ENCODE measurements at regions not wholly inside any gene's neighbourhood (a gene's known extent, or its start where the extent isn't known, plus 50 kb on each side); places are given as distances from the start of the nearest gene placed in this dataset.
"Not testable (repeated sequence)": the region's sequence is repeated elsewhere in the genome, so short reads cannot be mapped to it uniquely, and the experiment has no call there.

DNA sequence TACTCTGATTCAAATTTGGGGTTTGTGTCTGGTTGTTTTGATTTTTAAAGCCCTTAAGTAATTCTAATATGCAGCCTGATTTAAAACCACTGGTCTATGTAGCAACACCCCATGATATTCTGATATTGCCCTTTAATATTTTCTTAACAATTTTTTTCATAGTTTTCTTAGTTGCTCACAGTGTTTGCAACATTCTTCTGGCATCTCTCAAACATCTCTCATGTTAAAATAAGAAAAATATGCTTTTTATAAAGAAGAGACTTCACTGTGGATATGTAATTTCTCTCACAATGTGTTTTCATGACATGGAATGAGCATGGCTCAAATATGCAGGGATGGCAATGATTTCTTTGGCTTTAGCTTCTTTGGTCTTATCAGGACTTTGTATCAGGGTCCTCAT is 183.7 kb downstream of the TAF11L14 start:
- no peak for DNase-seq (ENCODE audit: extremely low read depth in 1 of 2, low read depth in 1 of 2)

DNA sequence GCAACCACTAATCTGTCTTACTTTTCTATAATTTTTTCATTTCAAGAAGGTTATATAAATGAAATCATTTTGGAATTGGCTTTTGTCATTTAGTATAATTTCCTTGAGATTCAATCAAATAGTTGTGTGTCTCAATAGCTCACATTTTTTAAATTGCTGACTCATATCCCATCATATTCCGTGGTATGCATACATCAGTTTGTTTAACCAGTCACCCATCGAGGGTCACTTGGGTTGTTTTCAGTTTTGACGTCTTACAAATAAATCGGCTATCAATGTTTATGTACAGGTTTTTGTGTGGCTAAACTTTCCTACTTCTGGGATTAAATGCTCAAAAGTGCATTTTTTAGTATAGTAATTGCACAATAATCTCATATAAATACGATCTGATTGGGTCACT is 185.5 kb downstream of the TAF11L14 start:
- DNase-seq (ENCODE audit: extremely low read depth in 1 of 2, low read depth in 1 of 2) = no peak

DNA sequence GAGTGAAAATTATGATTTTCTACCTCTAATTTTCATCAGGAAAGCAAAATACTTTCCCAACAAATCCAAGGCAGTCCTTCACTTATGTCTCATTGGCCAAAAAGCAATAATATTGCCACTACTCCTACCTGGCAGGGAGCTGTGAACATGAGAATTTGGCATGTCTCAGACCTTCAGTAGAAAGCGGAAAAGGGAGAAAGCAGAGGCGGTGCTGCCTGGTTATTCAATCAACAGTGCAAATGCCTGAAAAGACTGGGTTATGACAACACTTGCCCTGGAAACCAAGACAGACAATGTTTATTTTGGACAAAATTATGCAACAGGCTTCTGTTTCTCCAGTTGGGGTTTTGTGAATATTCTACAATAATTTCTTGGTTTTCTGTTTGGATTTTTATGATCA is 194.4 kb downstream of the TAF11L14 start:
- DNase-seq (ENCODE audit: extremely low read depth in 1 of 2, low read depth in 1 of 2) = no peak

DNA sequence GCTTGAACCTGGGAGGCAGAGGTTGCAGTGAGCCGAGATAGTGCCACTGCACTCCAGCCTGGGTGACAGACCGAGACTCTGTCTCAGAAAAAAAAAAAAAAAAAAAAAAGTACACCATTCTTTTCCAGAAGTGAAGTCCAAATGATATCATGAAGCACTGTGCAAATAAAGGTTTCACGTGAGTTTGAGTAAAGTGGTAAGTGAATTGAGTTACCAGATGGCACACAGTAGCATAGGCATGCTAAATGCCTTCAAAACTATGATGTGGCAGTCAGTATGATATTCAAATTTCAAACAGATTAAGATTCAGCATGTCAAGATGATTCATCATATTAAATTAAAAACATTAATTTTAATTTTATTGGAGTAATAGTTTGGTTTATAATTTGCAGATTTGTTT is 195.2 kb downstream of the TAF11L14 start:
- no peak for DNase-seq (ENCODE audit: extremely low read depth in 1 of 2, low read depth in 1 of 2)

DNA sequence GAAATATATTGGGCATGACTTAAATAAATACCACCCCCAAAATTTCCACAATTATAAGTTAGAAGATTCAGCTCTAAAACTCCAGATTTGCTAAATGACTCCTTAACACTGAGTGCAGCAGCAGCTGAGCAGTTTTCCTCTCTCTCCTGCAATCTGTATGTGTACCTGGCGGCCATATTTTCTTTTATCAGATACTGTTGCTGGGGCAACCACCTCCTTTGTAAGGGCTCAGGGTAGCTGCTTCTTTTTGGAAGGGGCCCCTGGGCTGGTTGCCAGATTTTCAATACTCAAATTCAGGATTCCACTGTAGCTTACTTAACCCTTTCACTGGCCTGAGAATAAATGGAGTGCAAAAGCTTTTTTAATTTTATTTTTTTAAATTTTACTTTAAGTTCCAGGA is 197.0 kb downstream of the TAF11L14 start:
- no peak for DNase-seq (ENCODE audit: extremely low read depth in 1 of 2, low read depth in 1 of 2)

DNA sequence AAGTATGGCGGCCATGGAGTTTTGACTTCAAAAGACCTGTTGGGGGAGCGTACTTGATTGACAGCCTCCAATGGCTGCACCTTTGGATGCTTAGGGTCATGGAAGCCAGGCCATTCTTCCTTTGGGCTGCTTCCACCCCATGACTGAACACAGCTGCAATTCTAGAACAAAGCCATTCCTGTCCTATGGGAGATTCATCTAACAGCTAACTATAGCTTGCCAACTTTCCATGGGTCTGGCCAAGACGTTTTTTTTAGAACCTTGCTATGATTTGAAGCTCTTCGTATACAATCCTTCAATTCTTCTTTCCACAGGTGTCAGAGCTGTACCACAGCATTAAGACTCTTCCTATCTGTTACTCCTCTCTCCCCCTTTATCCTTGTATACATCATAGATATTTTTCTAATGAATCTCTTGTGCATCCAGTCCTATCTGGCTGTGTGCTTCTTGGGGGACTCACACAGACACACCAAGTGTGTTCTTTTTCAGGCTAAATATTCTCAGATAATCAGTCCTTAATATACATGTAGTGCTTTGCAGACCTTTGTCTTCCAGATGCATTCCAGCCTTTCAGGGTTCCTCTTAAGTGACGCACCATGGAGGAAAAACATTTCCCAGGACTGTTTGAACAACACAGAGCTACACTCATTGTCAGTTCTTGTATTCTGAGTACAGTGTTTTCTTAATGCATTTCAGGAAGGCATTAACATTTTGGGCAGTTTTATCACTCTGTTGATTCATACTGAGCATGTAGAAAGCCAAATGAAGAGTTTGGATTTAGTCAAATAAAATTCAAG is 198.9 kb downstream of the TAF11L14 start:
- DNase-seq (ENCODE audit: extremely low read depth in 1 of 2, low read depth in 1 of 2) = no peak

DNA sequence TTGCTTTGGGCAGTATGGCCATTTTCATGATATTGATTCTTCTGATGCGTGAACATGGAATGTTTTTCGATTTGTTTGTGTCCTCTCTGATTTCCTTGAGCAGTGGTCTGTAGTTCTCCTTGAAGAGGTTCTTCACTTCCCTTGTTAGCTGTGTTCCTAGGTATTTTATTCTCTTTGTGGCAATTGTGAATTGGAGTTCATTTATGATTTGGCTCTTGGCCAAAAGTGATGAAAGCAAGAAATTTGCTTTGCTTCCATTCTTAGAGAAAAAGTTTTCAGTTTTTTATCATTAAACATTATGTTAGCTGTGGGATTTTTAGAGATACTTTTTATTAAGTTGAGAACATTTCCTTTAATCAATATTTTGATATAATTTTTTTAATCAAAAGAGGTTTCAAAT is 203.5 kb downstream of the TAF11L14 start:
- DNase-seq (ENCODE audit: extremely low read depth in 1 of 2, low read depth in 1 of 2) = no peak

DNA sequence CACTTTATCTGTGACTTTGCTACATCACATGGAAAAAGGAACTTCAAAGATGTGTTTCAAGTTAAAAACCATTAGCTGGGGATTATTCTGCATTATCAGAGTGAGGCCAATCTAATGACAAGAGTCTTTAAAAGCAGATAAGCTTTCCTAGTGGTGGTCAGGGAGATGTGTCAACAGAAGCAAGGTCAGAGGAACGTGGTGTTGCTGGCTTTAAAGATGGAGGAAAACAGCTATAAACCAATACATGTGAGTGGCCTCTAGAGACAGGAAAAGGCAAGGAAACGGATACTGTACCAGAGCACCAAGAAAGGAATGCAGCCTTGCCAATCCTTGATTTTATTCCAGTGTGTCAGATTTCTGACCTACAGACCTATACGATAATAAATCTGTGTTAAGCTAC is 204.2 kb downstream of the TAF11L14 start:
- no peak for DNase-seq (ENCODE audit: extremely low read depth in 1 of 2, low read depth in 1 of 2)

DNA sequence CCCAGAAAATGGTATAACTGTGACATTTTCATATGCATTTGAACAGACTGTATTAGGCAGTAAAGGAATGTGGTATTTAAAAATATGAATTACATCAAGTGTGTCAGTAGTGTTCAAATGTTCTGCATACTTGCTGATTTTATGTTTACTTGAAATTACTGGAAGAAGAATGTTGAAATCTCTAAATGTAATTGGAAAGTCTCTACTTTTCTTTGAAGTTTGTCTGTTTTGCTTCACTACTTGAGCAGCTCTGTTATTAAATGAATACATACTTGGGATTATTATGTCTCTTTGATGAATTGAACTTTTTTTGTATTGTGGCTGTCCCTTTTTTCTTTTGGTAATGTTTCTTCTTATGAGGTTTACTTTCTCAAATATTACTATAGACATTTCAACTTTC is 205.6 kb downstream of the TAF11L14 start:
- DNase-seq (ENCODE audit: extremely low read depth in 1 of 2, low read depth in 1 of 2) = no peak

DNA sequence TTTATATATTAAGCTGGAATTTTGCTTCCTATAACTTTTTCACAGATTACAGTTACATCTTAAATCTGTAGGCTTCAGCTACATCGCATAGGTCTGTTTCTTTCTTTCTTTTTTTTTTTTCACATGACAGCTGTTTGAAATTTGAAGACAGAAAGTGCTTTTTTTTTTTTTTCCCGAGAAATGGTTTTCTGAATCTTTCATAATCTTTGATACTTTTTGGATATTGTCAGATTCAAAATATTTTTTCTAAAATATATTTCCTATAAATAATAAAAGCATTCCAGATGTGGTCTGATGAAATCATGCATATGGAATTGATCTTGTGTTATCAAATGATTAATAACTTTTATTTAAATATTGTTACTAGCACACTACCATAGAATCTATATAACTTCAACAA is 212.2 kb downstream of the TAF11L14 start:
- DNase-seq (ENCODE audit: extremely low read depth in 1 of 2, low read depth in 1 of 2) = no peak

DNA sequence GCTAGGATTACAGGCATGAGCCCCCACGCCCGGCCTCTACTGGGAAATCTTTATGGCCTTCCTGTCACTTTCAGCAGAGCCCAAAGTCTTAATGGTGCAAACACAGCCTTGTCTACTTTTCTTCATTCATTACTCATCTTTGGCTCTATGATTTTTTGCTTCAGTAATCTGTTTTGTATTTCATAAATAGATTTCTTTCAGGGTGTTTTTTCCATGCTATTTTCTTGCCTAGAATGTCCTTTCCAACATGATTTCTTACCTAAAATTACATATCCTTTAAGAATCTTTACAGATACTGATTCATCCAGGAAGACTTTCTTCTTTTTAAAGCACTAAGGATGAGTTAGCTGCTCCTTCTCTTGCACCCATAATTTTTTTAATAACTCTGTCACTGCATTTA is 213.0 kb downstream of the TAF11L14 start:
- no peak for DNase-seq (ENCODE audit: extremely low read depth in 1 of 2, low read depth in 1 of 2)

DNA sequence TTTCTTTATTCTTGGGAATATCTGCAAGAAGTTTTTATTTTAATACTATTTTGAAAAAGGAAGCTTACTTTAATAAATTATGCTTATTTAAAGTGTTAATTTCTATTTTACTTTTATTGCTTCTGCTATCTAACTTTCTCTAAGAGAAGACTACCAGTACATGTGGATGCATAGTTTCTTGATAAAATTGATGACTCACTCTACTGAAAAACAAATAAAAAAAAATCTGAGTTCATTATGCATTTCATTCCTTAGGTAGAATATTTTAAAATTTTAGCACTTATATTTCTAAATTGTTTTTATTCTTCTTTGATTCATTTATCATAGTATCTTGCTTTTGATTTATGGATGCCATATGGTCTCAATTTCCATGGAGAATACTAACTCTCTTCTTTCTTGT is 217.9 kb downstream of the TAF11L14 start:
- no peak for DNase-seq (ENCODE audit: extremely low read depth in 1 of 2, low read depth in 1 of 2)

DNA sequence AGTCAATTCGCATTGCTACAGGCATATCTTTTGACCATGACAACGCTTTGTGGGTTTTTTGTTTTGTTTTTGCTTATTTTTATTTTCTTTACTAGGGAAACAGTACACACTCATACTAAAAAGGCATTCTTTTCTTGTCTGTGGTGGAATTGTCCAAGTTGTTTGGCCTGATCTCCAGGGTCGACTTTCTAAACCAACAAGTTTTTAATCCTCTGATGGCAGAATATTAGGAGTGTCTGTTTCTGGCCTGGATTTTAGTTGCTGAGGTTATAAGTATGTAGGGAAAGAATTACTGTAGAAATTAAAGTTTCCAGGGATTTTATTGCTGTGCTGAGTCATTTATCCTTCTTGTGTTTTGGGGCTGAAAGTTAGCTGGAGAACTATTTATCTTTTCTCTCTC is 218.5 kb downstream of the TAF11L14 start:
- DNase-seq (ENCODE audit: extremely low read depth in 1 of 2, low read depth in 1 of 2) = no peak

DNA sequence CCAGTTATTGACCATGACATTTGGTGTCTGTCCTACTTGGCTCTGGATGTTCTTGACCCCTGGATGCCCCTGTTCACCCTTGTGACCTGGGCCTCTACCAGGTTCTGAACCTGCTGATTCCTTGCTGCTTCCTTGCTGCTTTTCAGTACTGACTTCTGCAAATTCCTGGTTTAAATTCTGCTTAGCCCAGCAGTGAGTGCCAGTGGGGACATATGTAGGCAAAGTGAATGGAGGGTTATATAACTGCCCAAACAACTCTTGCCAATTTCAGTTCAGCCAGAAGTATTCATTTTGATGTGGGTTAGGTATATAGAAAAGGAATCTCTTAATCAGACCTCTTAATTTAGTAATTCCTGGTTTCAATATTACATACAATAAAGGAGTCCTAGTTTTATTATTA is 220.6 kb downstream of the TAF11L14 start:
- DNase-seq (ENCODE audit: extremely low read depth in 1 of 2, low read depth in 1 of 2) = no peak

DNA sequence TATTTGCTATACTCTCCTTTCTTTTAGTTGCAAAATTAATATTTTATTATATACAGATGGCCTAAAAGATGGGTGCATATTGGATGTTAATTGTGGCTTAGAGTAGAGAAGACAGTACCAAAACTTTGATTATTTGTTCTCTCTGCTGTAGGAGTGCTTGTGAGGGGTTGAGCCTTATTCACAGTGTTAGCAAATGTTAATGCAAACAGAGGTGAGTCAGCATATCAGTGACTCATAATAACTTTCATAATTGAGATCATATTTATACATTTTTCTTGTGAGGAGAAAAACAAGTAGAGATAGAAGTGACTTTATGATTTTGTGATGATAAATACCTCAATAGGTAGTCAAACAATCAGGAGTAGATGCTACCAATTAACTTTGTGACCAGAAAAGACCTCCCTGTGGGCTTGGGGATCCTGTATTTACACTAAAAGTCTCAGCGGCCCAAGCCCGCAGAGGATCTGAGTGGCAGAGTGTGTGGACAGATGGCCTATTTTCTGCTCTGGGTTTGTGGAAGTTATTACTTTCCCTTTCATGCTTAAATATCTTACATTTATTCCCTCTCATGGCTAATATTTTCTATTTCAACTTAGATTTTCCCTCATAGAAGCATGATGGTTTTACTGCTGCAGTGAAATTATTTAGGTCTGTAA is 226.5 kb downstream of the TAF11L14 start:
- DNase-seq (ENCODE audit: extremely low read depth in 1 of 2, low read depth in 1 of 2) = no peak

DNA sequence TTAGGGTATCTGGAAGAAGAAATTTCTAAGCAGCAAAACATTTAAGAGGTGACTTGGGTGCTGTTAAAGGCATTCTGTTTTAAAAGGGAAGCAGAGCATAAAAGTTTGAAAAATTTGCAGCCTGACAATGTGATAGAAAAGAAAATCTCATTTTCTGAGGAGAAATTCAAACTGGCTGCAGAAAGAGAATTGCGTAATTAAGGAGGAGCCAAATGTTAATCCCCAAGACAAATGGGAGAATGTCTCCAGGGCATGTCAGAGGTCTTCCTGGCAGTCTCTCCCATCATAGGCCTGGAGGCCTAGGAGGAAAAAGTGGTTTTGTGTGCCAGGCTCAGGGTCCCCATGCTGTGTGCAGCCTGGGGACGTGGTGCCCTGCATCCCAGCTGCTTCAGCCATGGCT is 230.6 kb downstream of the TAF11L14 start:
- DNase-seq (ENCODE audit: extremely low read depth in 1 of 2, low read depth in 1 of 2) = not testable (repeated sequence)

DNA sequence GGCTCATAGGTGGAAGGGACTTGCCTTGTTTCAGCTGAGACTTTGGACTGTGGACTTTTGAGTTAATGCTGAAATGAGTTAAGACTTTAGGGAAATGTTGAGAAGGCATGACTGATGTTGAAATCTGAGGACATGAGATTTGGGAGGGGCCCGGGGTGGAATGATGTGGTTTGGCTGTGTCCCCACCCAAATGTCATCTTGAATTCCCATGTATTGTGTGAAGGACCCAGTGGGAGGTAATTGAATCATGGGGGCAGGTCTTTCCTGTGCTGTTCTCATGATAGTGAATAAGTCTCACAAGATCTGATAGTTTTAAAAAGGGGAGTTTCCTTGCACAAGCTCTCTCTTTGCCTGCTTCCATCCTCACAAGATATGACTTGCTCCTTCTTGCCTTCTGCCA is 231.7 kb downstream of the TAF11L14 start:
- not testable (repeated sequence) for DNase-seq (ENCODE audit: extremely low read depth in 1 of 2, low read depth in 1 of 2)

DNA sequence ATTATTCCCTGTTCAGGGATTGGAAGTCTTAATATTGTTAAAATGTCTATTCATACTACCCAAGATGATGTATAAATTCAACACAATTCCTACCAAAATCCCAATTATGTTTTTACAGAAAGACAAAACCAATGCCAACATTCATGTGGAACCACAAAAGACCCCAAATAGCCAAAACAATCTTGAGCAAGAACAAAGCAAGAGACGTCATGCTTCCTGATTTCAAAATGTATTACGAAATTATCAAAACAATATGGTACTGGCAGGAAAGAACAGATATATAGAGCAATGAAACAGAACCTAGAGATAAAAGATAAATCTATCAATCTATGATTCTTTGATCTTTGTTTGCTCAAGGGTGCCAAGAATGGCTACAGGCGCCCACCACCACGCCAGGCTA is 237.9 kb downstream of the TAF11L14 start:
- DNase-seq (ENCODE audit: extremely low read depth in 1 of 2, low read depth in 1 of 2) = no peak

DNA sequence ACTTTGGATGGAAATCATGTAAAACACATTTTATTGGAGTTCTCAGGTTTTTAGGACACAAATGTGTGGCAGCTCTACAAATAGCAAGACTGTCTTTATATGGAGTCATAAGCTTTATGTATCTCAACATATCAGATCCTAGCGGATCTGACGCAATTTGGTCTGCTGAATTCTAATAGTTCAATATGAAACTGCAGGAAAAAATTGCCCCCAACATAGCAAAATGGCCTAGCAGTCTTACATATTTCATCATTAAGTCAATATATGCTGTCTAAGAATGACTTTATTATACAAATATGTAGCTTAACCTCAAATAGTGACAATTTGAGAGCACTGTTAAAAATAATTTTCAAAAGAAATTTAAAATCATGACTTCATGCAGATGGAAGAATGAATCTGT is 244.3 kb downstream of the TAF11L14 start:
- DNase-seq (ENCODE audit: extremely low read depth in 1 of 2, low read depth in 1 of 2) = no peak

DNA sequence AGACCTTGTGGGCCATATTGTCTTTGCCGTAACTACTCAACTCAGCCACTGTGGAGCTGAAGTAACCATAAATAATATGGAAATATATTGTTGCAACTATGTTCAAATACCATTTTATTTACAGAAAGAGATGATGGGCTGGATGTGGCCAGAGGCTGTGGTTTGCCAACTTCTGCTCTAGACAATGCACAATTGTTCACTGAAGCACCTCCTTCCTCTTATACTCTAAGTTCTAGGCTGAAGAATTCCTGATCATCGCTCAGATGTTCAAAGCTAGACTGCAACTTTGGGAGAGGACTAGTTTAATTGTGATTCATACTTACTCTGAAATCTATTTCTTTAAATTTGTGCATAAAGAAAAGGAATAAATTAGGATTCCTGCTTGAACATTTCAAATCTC is 245.0 kb downstream of the TAF11L14 start:
- DNase-seq (ENCODE audit: extremely low read depth in 1 of 2, low read depth in 1 of 2) = no peak

DNA sequence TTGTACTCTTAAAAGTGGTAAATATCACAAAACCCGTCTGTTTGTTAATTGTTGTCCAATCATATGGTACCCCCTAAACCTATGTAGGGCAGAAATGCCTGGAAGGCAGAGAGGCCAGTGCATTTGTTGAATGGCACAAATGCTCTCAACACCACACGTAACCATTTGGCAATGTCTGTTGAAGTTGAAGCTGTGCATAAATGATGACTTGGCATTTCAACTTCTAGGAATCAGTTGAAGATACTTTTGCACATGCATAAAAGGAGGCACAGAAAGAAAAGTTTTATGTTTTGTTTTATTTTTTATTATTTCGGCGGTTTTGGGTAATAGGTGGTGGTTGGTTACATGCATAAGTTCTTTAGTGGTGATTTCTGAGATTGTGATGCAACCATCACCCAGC is 246.6 kb downstream of the TAF11L14 start:
- no peak for DNase-seq (ENCODE audit: extremely low read depth in 1 of 2, low read depth in 1 of 2)

DNA sequence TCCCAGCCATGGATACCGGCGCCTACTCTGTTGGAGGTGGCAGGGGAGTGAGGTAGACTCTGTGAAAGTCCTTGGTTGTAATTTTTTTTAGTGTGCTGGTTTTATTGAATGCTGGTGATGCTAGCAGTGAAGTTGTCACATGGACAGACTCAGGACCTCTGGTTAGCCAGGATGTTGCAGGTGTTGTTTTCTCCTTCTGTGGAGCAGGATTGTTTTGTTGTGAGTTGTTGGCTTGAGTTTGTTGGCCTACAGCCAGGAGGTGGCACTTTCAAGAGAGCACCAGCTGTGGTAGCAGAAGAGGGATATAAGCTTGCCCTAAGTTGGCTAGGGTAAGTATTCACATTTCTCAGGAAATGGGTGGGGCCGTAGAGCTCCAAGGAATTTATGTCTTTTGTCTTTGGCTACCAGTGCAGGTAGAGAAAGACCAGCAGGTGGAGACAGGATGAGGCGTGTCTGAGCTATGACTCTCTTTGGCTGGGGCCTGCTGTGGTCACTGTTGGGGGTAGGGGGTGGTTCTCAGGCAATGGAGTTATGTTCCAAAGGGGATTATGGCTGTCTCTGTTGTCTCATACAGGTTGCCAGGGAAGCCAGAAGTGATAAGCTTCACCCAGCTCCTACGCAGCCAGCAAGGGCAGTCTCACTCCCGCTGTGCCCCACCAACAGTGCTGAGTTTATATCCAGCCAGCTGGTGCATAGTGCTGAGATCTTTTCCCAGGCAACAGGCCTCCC is 248.7 kb downstream of the TAF11L14 start:
- no peak for DNase-seq (ENCODE audit: extremely low read depth in 1 of 2, low read depth in 1 of 2)
